NT2/D1 (cell line): ENCODE measurements at regions not wholly inside any gene's neighbourhood (a gene's known extent, or its start where the extent isn't known, plus 50 kb on each side); places are given as distances from the start of the nearest gene placed in this dataset.

Experiments used
- DNase-seq: peaks from one replicate; pipeline ENCODE4 v3.0.0-alpha.2; 2011; ENCODE audit warnings: low read depth, low spot score
- H3K27me3 ChIP-seq: 2 replicates; pipeline ENCODE4 v1.6.0; 2011; ENCODE audit warnings: mild to moderate bottlenecking; ENCODE audit not compliant: insufficient read length, insufficient read depth
- H3K36me3 ChIP-seq: 2 replicates; pipeline ENCODE4 v1.6.1; 2011; ENCODE audit warnings: mild to moderate bottlenecking, low read length, mixed read lengths; ENCODE audit not compliant: insufficient read depth, insufficient read length
- H3K4me1 ChIP-seq: 2 replicates; pipeline ENCODE4 v1.5.1; 2011; ENCODE audit not compliant: insufficient read depth, insufficient read length
- H3K4me3 ChIP-seq: 2 replicates; pipeline ENCODE4 v1.5.1; 2011; ENCODE audit warnings: low read depth; ENCODE audit not compliant: insufficient read length
- H3K9ac ChIP-seq: 2 replicates; pipeline ENCODE4 v1.6.0; 2011; ENCODE audit warnings: low read depth; ENCODE audit not compliant: insufficient read length
- H3K9me3 ChIP-seq: 2 replicates; pipeline ENCODE4 v1.5.1; 2011; ENCODE audit warnings: mild to moderate bottlenecking, low read length; ENCODE audit not compliant: insufficient read depth
- SUZ12 ChIP-seq: IDR thresholded peaks from 2 replicates; pipeline ENCODE4 v1.6.1; 2011; ENCODE audit not compliant: insufficient read length, insufficient read depth; ENCODE audit errors: extremely low read depth
- YY1 ChIP-seq: IDR thresholded peaks from 2 replicates; pipeline ENCODE4 v1.6.1; 2011; ENCODE audit not compliant: insufficient read length, insufficient read depth
- ZNF274 ChIP-seq: IDR thresholded peaks from 2 replicates; pipeline ENCODE4 v1.6.1; 2011; ENCODE audit warnings: mild to moderate bottlenecking, low read depth, low read length

- TF ChIP-seq ZNF274 (no peak), SUZ12 (no peak), YY1 (no peak)
- Histone ChIP-seq H3K27me3 (no peaks in the 10 kb centered on the region), H3K9me3 (no peaks in the 10 kb centered on the region), H3K36me3 (no peaks in the 10 kb centered on the region), H3K4me3 (no peak overlapping the region), H3K4me1 (no peaks in the 10 kb centered on the region), H3K9ac (no peak overlapping the region)
- no peak for DNase-seq
These were observed 453.6 kb upstream of the PRR20A start for GRCh38 chr13:56687131-56687530.

GRCh38 chr13:56697011-56697410 lies 443.7 kb upstream of the PRR20A start:
- no peak for DNase-seq
- no peaks in the 10 kb centered on the region for H3K4me1 ChIP-seq
- no peak overlapping the region for H3K4me3 ChIP-seq
- H3K27me3 ChIP-seq, result no peaks in the 10 kb centered on the region
- H3K9me3 ChIP-seq, result no peaks in the 10 kb centered on the region
- no peak overlapping the region for H3K9ac ChIP-seq
- TF ChIP-seq YY1 (no peak), SUZ12 (no peak), ZNF274 (no peak)
- H3K36me3 ChIP-seq, result no peaks in the 10 kb centered on the region

- Histone ChIP-seq H3K4me3 (no peak overlapping the region), H3K36me3 (no peaks in the 10 kb centered on the region), H3K4me1 (no peaks in the 10 kb centered on the region), H3K9me3 (no peaks in the 10 kb centered on the region), H3K9ac (no peak overlapping the region), H3K27me3 (no peaks in the 10 kb centered on the region)
- no peak for TF ChIP-seq ZNF274
- TF ChIP-seq SUZ12, result no peak
- TF ChIP-seq YY1, result no peak
- DNase-seq, result no peak
These were observed 440.4 kb upstream of the PRR20A start for GRCh38 chr13:56700324-56700723.

GRCh38 chr13:56706485-56706884 lies 434.2 kb upstream of the PRR20A start:
- no peak for TF ChIP-seq ZNF274
- TF ChIP-seq YY1, result no peak
- TF ChIP-seq SUZ12, result no peak
- H3K27me3 ChIP-seq, result no peaks in the 10 kb centered on the region
- no peaks in the 10 kb centered on the region for H3K4me1 ChIP-seq
- H3K9ac ChIP-seq, result no peak overlapping the region
- H3K4me3 ChIP-seq, result no peak overlapping the region
- no peak for DNase-seq
- no peaks in the 10 kb centered on the region for H3K9me3 ChIP-seq
- no peaks in the 10 kb centered on the region for H3K36me3 ChIP-seq

GRCh38 chr13:56713656-56714055 lies 427.1 kb upstream of the PRR20A start:
- Histone ChIP-seq H3K4me3 (no peak overlapping the region), H3K4me1 (no peaks in the 10 kb centered on the region), H3K27me3 (no peaks in the 10 kb centered on the region), H3K9me3 (no peaks in the 10 kb centered on the region), H3K9ac (no peak overlapping the region), H3K36me3 (no peaks in the 10 kb centered on the region)
- no peak for TF ChIP-seq ZNF274
- no peak for TF ChIP-seq SUZ12
- TF ChIP-seq YY1, result no peak
- DNase-seq, result no peak

GRCh38 chr13:56718791-56719190 lies 421.9 kb upstream of the PRR20A start:
- no peak for DNase-seq
- Histone ChIP-seq H3K36me3 (no peaks in the 10 kb centered on the region), H3K9me3 (no peaks in the 10 kb centered on the region), H3K4me1 (no peaks in the 10 kb centered on the region), H3K9ac (no peak overlapping the region), H3K27me3 (no peaks in the 10 kb centered on the region), H3K4me3 (no peak overlapping the region)
- TF ChIP-seq YY1 (no peak), ZNF274 (no peak), SUZ12 (no peak)

GRCh38 chr13:56720841-56721240 lies 419.9 kb upstream of the PRR20A start:
- Histone ChIP-seq H3K9ac (no peak overlapping the region), H3K36me3 (no peaks in the 10 kb centered on the region), H3K27me3 (no peaks in the 10 kb centered on the region), H3K9me3 (no peaks in the 10 kb centered on the region), H3K4me1 (no peaks in the 10 kb centered on the region), H3K4me3 (no peak overlapping the region)
- TF ChIP-seq ZNF274 (no peak), SUZ12 (no peak), YY1 (no peak)
- DNase-seq, result no peak

GRCh38 chr13:56735537-56735942 lies 405.2 kb upstream of the PRR20A start:
- DNase-seq, result no peak
- Histone ChIP-seq H3K27me3 (no peaks in the 10 kb centered on the region), H3K36me3 (no peaks in the 10 kb centered on the region), H3K4me3 (no peak overlapping the region), H3K9me3 (no peaks in the 10 kb centered on the region), H3K9ac (no peak overlapping the region), H3K4me1 (no peaks in the 10 kb centered on the region)
- no peak for TF ChIP-seq YY1
